Sigmoid colon (tissue), 6 donors: ENCODE measurements at regions not wholly inside any gene's neighbourhood (a gene's known extent, or its start where the extent isn't known, plus 50 kb on each side); places are given as distances from the start of the nearest gene placed in this dataset.

Source experiments
- DNase-seq: peaks from one replicate; pipeline ENCODE4 v3.0.0-alpha.2; 2019
- H3K27ac ChIP-seq, 4 donors: fragments of 200-600 bp; sonication (generic); one replicate each; pipeline ENCODE4 v1.5.1; 2016 to 2019; ENCODE audit warnings: mild to moderate bottlenecking in 1 of 4
- H3K27me3 ChIP-seq, 3 donors: fragments of 200-600 bp; sonication (generic); one replicate each; pipeline ENCODE4 v1.5.1; 2019; ENCODE audit warnings: mild to moderate bottlenecking in 1 of 3
- H3K36me3 ChIP-seq, 4 donors: fragments of 200-600 bp; sonication (generic); one replicate each; pipeline ENCODE4 v1.5.1; 2016 to 2019
- H3K4me1 ChIP-seq, 4 donors: fragments of 200-600 bp; sonication (generic); one replicate each; pipeline ENCODE4 v1.5.1; 2017 to 2019
- H3K4me3 ChIP-seq, 4 donors: fragments of 200-600 bp; sonication (generic); one replicate each; pipeline ENCODE4 v1.5.1; 2017 to 2019; ENCODE audit warnings: mild to moderate bottlenecking in 2 of 4, moderate library complexity in 1 of 4
- H3K9me3 ChIP-seq, 4 donors: fragments of 200-600 bp in 3 of 4; sonication (generic) in 3 of 4; one replicate each; pipeline versions ENCODE4 v1.5.1 to v1.6.1; 2013 to 2019
- CTCF ChIP-seq, 4 experiments: fragments of 450-650 bp in 3 of 4; fragments of 200-600 bp in 1 of 4; IDR thresholded peaks; one replicate each; pipeline ENCODE4 v1.5.1; 2016 to 2019; ENCODE audit warnings: antibody characterized with exemption in 4 of 4, mild to moderate bottlenecking in 3 of 4, moderate library complexity in 2 of 4
- EP300 ChIP-seq, 4 donors: sonication (generic); formaldehyde crosslinking; IDR thresholded peaks; one replicate each; pipeline ENCODE4 v1.6.1; 2017; ENCODE audit warnings: antibody characterized with exemption in 4 of 4
- POLR2A ChIP-seq, 2 donors: fragments of 450-650 bp; IDR thresholded peaks; one replicate each; pipeline ENCODE4 v1.6.1; 2016; ENCODE audit warnings: antibody characterized with exemption in 2 of 2, mild to moderate bottlenecking in 2 of 2, moderate library complexity in 2 of 2
- POLR2AphosphoS5 ChIP-seq, 4 donors: sonication (generic); formaldehyde crosslinking; IDR thresholded peaks; one replicate each; pipeline ENCODE4 v1.6.1; 2017; ENCODE audit warnings: antibody characterized with exemption in 4 of 4
- WGBS, 2 donors: extraction: QIAGEN DNeasy Blood & Tissue Kit; methylation state at CpG; one replicate each; pipeline ENCODE4 v1.1.7; 2013; 5-methylcytosine and 5-hydroxymethylcytosine counted together
- intact Hi-C: fragments of 100-400 bp; cut with DNase I; formaldehyde crosslinking; loops from one replicate; pipeline ENCODE4 v1.15.1; 2023
- donor health status: healthy with polysubstance abuse.
- donor health status: healthy.

GRCh38 chr13:34076943-34077703, 259.2 kb downstream of the RFC3 start:
- TF ChIP-seq CTCF (IDR thresholded peaks at IDR 0.05) (peak; percentile 24 to 61 (median 48)), POLR2A (IDR thresholded peaks at IDR 0.05) (no peak)
- H3K36me3 ChIP-seq: no peaks in the 10 kb centered on the region
- peaks cover 0 to 12% (median 10%) of the 10 kb centered on the region in 4 donors for H3K4me1 ChIP-seq
- WGBS, 2 donors: 14 to 38% methylated on average over 4 of the region's 4 CpGs
- no peak for DNase-seq
- H3K27ac ChIP-seq: no peak overlapping the region
- H3K9me3 ChIP-seq: no peaks in the 10 kb centered on the region
- no peaks in the 10 kb centered on the region for H3K27me3 ChIP-seq
- intact Hi-C loops: loop anchor here (10.0 kb wide), 1 partner anchor 1088 kb away; no protein-coding TSS in a partner anchor
- no peak overlapping the region for H3K4me3 ChIP-seq

GRCh38 chr13:34078334-34078999, 260.5 kb downstream of the RFC3 start:
- no peak for DNase-seq
- H3K27ac ChIP-seq: no peak overlapping the region
- H3K9me3 ChIP-seq: no peaks in the 10 kb centered on the region
- H3K36me3 ChIP-seq: no peaks in the 10 kb centered on the region
- no peak for TF ChIP-seq EP300 (IDR thresholded peaks at IDR 0.05)
- no peak for TF ChIP-seq CTCF (IDR thresholded peaks at IDR 0.05)
- no peak for TF ChIP-seq POLR2A (IDR thresholded peaks at IDR 0.05)
- no peak for TF ChIP-seq POLR2AphosphoS5 (IDR thresholded peaks at IDR 0.05)
- H3K4me1 ChIP-seq: peaks cover 0 to 12% (median 10%) of the 10 kb centered on the region in 4 donors
- intact Hi-C loops: loop anchor here (10.0 kb wide), 1 partner anchor 1086 kb away; no protein-coding TSS in a partner anchor
- WGBS, 2 donors: 72% methylated on average over 2 of the region's 2 CpGs
- H3K4me3 ChIP-seq: no peak overlapping the region
- no peaks in the 10 kb centered on the region for H3K27me3 ChIP-seq

GRCh38 chr13:34085204-34085603, 267.3 kb downstream of the RFC3 start:
- H3K27ac ChIP-seq: peak overlapping the region in 2 of 4 donors; percentile 51 to 52
- H3K27me3 ChIP-seq: no peaks in the 10 kb centered on the region
- peaks cover 0 to 16% (median 12%) of the 10 kb centered on the region in 4 donors for H3K4me1 ChIP-seq
- H3K9me3 ChIP-seq: peaks cover 0 to 7% (median 0%) of the 10 kb centered on the region in 4 donors
- intact Hi-C loops: no loop called here
- DNase-seq: no peak
- H3K36me3 ChIP-seq: no peaks in the 10 kb centered on the region
- 92 to 98% methylated on average over 2 of the region's 2 CpGs for WGBS, 2 donors
- no peak overlapping the region for H3K4me3 ChIP-seq
- TF ChIP-seq CTCF (IDR thresholded peaks at IDR 0.05): no peak
- peak in 1 of 4 donors; percentile 22 for TF ChIP-seq EP300 (IDR thresholded peaks at IDR 0.05)
- no peak for TF ChIP-seq POLR2A (IDR thresholded peaks at IDR 0.05)
- TF ChIP-seq POLR2AphosphoS5 (IDR thresholded peaks at IDR 0.05): peak; percentile 27 to 83 (median 53)

- Histone ChIP-seq H3K4me3 (no peak overlapping the region), H3K36me3 (no peaks in the 10 kb centered on the region), H3K27ac (no peak overlapping the region), H3K27me3 (no peaks in the 10 kb centered on the region), H3K4me1 (peaks cover 0 to 16% (median 12%) of the 10 kb centered on the region in 4 donors), H3K9me3 (peaks cover 0 to 7% (median 0%) of the 10 kb centered on the region in 4 donors)
- intact Hi-C loops: no loop called here
- TF ChIP-seq POLR2A (IDR thresholded peaks at IDR 0.05): no peak
- TF ChIP-seq CTCF (IDR thresholded peaks at IDR 0.05): no peak
- no peak for TF ChIP-seq EP300 (IDR thresholded peaks at IDR 0.05)
- TF ChIP-seq POLR2AphosphoS5 (IDR thresholded peaks at IDR 0.05): no peak
- no peak for DNase-seq
- 91 to 92% methylated on average over 2 of the region's 2 CpGs for WGBS, 2 donors
These were observed 268.3 kb downstream of the RFC3 start for GRCh38 chr13:34086281-34086680.
